ENCODE measurements at regions not wholly inside any gene's neighbourhood (a gene's known extent, or its start where the extent isn't known, plus 50 kb on each side); places are given as distances from the start of the nearest gene placed in this dataset.

DNA sequence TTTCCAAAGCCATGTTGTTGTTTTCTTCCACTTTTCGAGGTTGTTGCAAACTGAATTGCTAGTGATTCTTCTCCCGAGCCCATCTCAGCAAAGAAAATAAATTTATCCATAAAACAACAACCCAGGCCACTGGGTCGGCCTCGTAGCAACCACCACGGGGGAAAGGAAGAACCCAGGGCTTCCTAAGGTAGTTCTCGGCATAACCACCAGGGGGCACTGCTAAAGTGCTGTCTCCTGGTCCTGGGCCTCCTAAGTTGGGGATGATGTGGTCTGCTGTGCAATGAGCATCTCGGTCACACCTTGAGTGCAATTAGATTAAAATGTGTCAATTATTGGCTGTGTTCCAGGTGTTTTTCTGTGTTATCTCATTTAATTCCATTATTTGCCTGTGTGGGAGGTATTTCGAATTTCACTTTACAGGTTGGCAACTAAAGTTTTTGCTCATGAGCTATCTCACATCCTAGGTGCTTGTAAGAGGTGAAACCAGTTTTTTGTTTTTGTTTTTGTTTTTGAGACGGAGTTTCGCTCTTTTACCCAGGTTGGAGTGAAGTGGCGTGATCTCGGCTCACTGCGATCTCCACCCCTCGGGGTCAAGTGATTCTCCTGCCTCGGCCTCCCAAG is 102.8 kb upstream of the DAP start:
- Histone ChIP-seq H3K27me3 (ENCODE audit: control insufficient read depth in 1 of 2, insufficient read depth in 2 of 2, low read length in 2 of 2) (peaks cover 0 to 3% of the 10 kb centered on the region in 2 experiments), H3K9me3 (ENCODE audit: control insufficient read depth in 1 of 2, insufficient read depth in 1 of 2, low read length in 2 of 2) (no peaks in the 10 kb centered on the region), H3K4me1 (ENCODE audit: insufficient read depth, low read length) (peaks cover 3% of the 10 kb centered on the region), H3K27ac (ENCODE audit: low read depth in 1 of 2, low read length in 2 of 2) (no peak overlapping the region), H3K4me3 (ENCODE audit: low read length) (no peak overlapping the region), H3K36me3 (ENCODE audit: insufficient read depth, low read length) (no peaks in the 10 kb centered on the region)
- Mint-ChIP-seq H3K27ac (no peak overlapping the region), H3K36me3 (ENCODE audit: low read depth) (no peaks in the 10 kb centered on the region), H3K27me3 (peaks cover 14% of the 10 kb centered on the region), H3K4me1 (ENCODE audit: low read depth) (peaks cover 4% of the 10 kb centered on the region), H3K9me3 (no peaks in the 10 kb centered on the region), H3K4me3 (no peak overlapping the region)
- TF ChIP-seq, protein P1, sequence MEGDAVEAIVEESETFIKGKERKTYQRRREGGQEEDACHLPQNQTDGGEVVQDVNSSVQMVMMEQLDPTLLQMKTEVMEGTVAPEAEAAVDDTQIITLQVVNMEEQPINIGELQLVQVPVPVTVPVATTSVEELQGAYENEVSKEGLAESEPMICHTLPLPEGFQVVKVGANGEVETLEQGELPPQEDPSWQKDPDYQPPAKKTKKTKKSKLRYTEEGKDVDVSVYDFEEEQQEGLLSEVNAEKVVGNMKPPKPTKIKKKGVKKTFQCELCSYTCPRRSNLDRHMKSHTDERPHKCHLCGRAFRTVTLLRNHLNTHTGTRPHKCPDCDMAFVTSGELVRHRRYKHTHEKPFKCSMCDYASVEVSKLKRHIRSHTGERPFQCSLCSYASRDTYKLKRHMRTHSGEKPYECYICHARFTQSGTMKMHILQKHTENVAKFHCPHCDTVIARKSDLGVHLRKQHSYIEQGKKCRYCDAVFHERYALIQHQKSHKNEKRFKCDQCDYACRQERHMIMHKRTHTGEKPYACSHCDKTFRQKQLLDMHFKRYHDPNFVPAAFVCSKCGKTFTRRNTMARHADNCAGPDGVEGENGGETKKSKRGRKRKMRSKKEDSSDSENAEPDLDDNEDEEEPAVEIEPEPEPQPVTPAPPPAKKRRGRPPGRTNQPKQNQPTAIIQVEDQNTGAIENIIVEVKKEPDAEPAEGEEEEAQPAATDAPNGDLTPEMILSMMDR (IDR thresholded peaks at IDR 0.05) = peak; percentile 68
- CTCF ChIA-PET = no interaction called here
- intact Hi-C loops (cut with DNase I, micrococcal nuclease) = no loop called here
- POLR2A ChIA-PET = no interaction called here
- peak; percentile 12 to 66 (median 37) for DNase-seq
- ATAC-seq (ENCODE audit: poor library complexity) = peak; percentile 43

DNA sequence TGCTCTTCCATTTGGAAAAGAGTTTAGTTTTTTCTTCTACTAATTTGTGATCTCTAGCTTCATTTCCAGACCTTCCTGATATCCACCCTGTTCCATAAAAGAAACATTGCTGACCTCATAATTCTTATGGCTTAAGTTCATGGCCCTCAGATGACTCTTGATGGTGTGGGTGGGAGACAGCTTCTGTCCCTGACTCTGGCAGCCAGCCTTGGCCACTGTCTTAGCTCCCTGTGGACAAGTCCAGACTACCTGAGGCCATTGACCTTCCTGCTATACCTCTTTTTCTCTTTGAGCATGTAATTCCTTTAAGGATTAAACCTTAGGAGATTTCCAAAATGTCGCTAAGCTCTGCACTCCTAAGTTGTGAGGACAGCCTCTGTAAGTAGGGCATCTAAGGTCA is 101.1 kb upstream of the DAP start:
- H3K27ac ChIP-seq (ENCODE audit: low read depth in 1 of 2, low read length in 2 of 2) = no peak overlapping the region
- Mint-ChIP-seq H3K4me3 (no peak overlapping the region), H3K9me3 (no peaks in the 10 kb centered on the region), H3K4me1 (ENCODE audit: low read depth) (peaks cover 4% of the 10 kb centered on the region), H3K27me3 (peaks cover 27% of the 10 kb centered on the region), H3K27ac (no peak overlapping the region), H3K36me3 (ENCODE audit: low read depth) (no peaks in the 10 kb centered on the region)
- no peak for DNase-seq
- H3K36me3 ChIP-seq (ENCODE audit: insufficient read depth, low read length) = no peaks in the 10 kb centered on the region
- H3K4me3 ChIP-seq (ENCODE audit: low read length) = no peak overlapping the region
- intact Hi-C loops (cut with DNase I, micrococcal nuclease) = no loop called here
- ChIA-PET CTCF (no interaction called here), POLR2A (no interaction called here)
- no peak for ATAC-seq (ENCODE audit: poor library complexity)
- TF ChIP-seq, protein P1 (IDR thresholded peaks at IDR 0.05) = no peak
- peaks cover 3% of the 10 kb centered on the region for H3K4me1 ChIP-seq (ENCODE audit: insufficient read depth, low read length)
- H3K27me3 ChIP-seq (ENCODE audit: control insufficient read depth in 1 of 2, insufficient read depth in 2 of 2, low read length in 2 of 2) = peaks cover 4 to 5% of the 10 kb centered on the region in 2 experiments
- peaks cover 0 to 4% of the 10 kb centered on the region in 2 experiments for H3K9me3 ChIP-seq (ENCODE audit: control insufficient read depth in 1 of 2, insufficient read depth in 1 of 2, low read length in 2 of 2)

DNA sequence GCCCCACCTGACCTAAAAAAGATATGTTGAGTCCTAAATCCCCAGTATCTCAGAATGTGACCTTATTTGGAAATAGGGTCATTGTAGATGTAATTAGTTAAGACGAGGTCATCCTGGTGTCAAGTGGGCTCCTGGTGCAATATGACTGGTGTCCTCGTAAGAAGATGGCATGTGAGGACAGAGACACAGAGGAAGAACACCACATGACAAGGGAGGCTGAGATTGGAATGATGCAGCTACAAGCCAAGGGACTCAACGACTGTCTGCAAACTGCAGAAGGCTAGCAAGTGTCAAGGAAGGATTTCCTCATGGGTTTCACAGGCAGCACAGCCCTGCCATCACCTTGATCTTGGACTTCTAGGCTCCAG is 100.4 kb upstream of the DAP start:
- ChIA-PET POLR2A (no interaction called here), CTCF (no interaction called here)
- no peak overlapping the region for H3K27ac Mint-ChIP-seq
- no peak for DNase-seq
- peaks cover 4 to 5% of the 10 kb centered on the region in 2 experiments for H3K27me3 ChIP-seq (ENCODE audit: control insufficient read depth in 1 of 2, insufficient read depth in 2 of 2, low read length in 2 of 2)
- intact Hi-C loops (cut with DNase I, micrococcal nuclease) = no loop called here
- H3K9me3 Mint-ChIP-seq = no peaks in the 10 kb centered on the region
- TF ChIP-seq, protein P1 (IDR thresholded peaks at IDR 0.05) = no peak
- no peaks in the 10 kb centered on the region for H3K36me3 Mint-ChIP-seq (ENCODE audit: low read depth)
- H3K9me3 ChIP-seq (ENCODE audit: control insufficient read depth in 1 of 2, insufficient read depth in 1 of 2, low read length in 2 of 2) = peaks cover 0 to 4% of the 10 kb centered on the region in 2 experiments
- no peak overlapping the region for H3K4me3 ChIP-seq (ENCODE audit: low read length)
- peaks cover 4% of the 10 kb centered on the region for H3K4me1 Mint-ChIP-seq (ENCODE audit: low read depth)
- H3K4me3 Mint-ChIP-seq = no peak overlapping the region
- peaks cover 3% of the 10 kb centered on the region for H3K4me1 ChIP-seq (ENCODE audit: insufficient read depth, low read length)
- peaks cover 23% of the 10 kb centered on the region for H3K27me3 Mint-ChIP-seq
- no peak overlapping the region for H3K27ac ChIP-seq (ENCODE audit: low read depth in 1 of 2, low read length in 2 of 2)
- ATAC-seq (ENCODE audit: poor library complexity) = no peak
- no peaks in the 10 kb centered on the region for H3K36me3 ChIP-seq (ENCODE audit: insufficient read depth, low read length)
